ENCODE measurements at regions not wholly inside any gene's neighbourhood (a gene's known extent, or its start where the extent isn't known, plus 50 kb on each side); places are given as distances from the start of the nearest gene placed in this dataset.

DNA sequence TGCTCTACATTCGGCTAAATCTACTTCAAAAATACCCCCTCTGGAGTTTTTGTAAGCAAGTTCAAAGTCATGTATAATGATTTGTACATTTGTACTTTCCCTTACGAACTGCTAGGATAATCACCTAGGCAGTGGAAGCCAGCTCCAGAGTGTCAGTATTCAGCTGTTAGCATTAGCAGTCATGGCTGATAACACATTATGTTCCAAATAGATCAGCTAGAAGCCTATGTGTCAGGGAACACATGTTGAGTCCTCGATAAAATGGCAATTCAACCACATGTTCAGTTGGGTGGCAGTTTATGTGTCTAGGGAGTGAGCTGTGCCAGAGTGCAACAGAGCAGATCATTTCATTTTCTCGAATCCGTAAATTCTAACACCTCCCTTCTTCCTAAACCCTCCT, 65.8 kb upstream of the KRTAP11-1 start:
- no TSS peak for BruUV-seq (replicated peaks)
- Histone ChIP-seq H3K27me3 (ENCODE audit: control insufficient read depth, insufficient read depth, low read length) (no peaks in the 10 kb centered on the region), H3K27ac (ENCODE audit: low read length) (no peak overlapping the region), H3K9me3 (ENCODE audit: control insufficient read depth, insufficient read depth, low read depth, low read length) (no peaks in the 10 kb centered on the region), H3K4me3 (ENCODE audit: low read depth in 2 of 2, low read length in 2 of 2) (no peak overlapping the region), H3K36me3 (ENCODE audit: control insufficient read depth, insufficient read depth, low read length) (no peaks in the 10 kb centered on the region), H3K4me1 (ENCODE audit: control insufficient read depth, insufficient read depth, low read length) (no peaks in the 10 kb centered on the region)
- ChIA-PET POLR2A (no interaction called here), CTCF (no interaction called here)
- ATAC-seq (no peak), DNase-seq (ENCODE audit: low read depth, low spot score) (no peak)
- in situ Hi-C loops (cut with HindIII; ENCODE audit: low pct_unique_long_range_greater_than_20kb, low sequenced_read_pairs) (no loop called here), intact Hi-C loops (cut with micrococcal nuclease; ENCODE audit: unreplicated experiment) (no loop called here)
- TF ChIP-seq, protein P1, sequence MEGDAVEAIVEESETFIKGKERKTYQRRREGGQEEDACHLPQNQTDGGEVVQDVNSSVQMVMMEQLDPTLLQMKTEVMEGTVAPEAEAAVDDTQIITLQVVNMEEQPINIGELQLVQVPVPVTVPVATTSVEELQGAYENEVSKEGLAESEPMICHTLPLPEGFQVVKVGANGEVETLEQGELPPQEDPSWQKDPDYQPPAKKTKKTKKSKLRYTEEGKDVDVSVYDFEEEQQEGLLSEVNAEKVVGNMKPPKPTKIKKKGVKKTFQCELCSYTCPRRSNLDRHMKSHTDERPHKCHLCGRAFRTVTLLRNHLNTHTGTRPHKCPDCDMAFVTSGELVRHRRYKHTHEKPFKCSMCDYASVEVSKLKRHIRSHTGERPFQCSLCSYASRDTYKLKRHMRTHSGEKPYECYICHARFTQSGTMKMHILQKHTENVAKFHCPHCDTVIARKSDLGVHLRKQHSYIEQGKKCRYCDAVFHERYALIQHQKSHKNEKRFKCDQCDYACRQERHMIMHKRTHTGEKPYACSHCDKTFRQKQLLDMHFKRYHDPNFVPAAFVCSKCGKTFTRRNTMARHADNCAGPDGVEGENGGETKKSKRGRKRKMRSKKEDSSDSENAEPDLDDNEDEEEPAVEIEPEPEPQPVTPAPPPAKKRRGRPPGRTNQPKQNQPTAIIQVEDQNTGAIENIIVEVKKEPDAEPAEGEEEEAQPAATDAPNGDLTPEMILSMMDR (IDR thresholded peaks at IDR 0.05) = no peak
- TF ChIP-seq, protein P2, sequence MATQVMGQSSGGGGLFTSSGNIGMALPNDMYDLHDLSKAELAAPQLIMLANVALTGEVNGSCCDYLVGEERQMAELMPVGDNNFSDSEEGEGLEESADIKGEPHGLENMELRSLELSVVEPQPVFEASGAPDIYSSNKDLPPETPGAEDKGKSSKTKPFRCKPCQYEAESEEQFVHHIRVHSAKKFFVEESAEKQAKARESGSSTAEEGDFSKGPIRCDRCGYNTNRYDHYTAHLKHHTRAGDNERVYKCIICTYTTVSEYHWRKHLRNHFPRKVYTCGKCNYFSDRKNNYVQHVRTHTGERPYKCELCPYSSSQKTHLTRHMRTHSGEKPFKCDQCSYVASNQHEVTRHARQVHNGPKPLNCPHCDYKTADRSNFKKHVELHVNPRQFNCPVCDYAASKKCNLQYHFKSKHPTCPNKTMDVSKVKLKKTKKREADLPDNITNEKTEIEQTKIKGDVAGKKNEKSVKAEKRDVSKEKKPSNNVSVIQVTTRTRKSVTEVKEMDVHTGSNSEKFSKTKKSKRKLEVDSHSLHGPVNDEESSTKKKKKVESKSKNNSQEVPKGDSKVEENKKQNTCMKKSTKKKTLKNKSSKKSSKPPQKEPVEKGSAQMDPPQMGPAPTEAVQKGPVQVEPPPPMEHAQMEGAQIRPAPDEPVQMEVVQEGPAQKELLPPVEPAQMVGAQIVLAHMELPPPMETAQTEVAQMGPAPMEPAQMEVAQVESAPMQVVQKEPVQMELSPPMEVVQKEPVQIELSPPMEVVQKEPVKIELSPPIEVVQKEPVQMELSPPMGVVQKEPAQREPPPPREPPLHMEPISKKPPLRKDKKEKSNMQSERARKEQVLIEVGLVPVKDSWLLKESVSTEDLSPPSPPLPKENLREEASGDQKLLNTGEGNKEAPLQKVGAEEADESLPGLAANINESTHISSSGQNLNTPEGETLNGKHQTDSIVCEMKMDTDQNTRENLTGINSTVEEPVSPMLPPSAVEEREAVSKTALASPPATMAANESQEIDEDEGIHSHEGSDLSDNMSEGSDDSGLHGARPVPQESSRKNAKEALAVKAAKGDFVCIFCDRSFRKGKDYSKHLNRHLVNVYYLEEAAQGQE (IDR thresholded peaks at IDR 0.05; ENCODE audit: insufficient read depth in 1 of 2, low read depth in 2 of 2, low read length in 1 of 2) = no peak
- TF ChIP-seq SIN3A (IDR thresholded peaks at IDR 0.05; ENCODE audit: borderline replicate concordance, insufficient read depth, low read depth, low read length) = no peak
- no peak for TF ChIP-seq POLR2AphosphoS5 (IDR thresholded peaks at IDR 0.05; ENCODE audit: low read depth, low read length)
- TF ChIP-seq TCF7L2 (IDR thresholded peaks at IDR 0.05; ENCODE audit: low read depth, low read length) = no peak

- in situ Hi-C loops (cut with HindIII; ENCODE audit: low pct_unique_long_range_greater_than_20kb, low sequenced_read_pairs) (no loop called here), intact Hi-C loops (cut with micrococcal nuclease; ENCODE audit: unreplicated experiment) (no loop called here)
- Histone ChIP-seq H3K27me3 (ENCODE audit: control insufficient read depth, insufficient read depth, low read length) (no peaks in the 10 kb centered on the region), H3K9me3 (ENCODE audit: control insufficient read depth, insufficient read depth, low read depth, low read length) (no peaks in the 10 kb centered on the region), H3K4me1 (ENCODE audit: control insufficient read depth, insufficient read depth, low read length) (no peaks in the 10 kb centered on the region), H3K36me3 (ENCODE audit: control insufficient read depth, insufficient read depth, low read length) (no peaks in the 10 kb centered on the region), H3K4me3 (ENCODE audit: low read depth in 2 of 2, low read length in 2 of 2) (no peak overlapping the region), H3K27ac (ENCODE audit: low read length) (no peak overlapping the region)
- CTCF ChIA-PET = no interaction called here
- no peak for DNase-seq (ENCODE audit: low read depth, low spot score)
- no peak for ATAC-seq
- no TSS peak for BruUV-seq (replicated peaks)
- POLR2A ChIA-PET = no interaction called here
- TF ChIP-seq, protein P1 (IDR thresholded peaks at IDR 0.05) = no peak
- TF ChIP-seq SIN3A (IDR thresholded peaks at IDR 0.05; ENCODE audit: borderline replicate concordance, insufficient read depth, low read depth, low read length) = no peak
- no peak for TF ChIP-seq TCF7L2 (IDR thresholded peaks at IDR 0.05; ENCODE audit: low read depth, low read length)
- TF ChIP-seq, protein P2 (IDR thresholded peaks at IDR 0.05; ENCODE audit: insufficient read depth in 1 of 2, low read depth in 2 of 2, low read length in 1 of 2) = no peak
- no peak for TF ChIP-seq POLR2AphosphoS5 (IDR thresholded peaks at IDR 0.05; ENCODE audit: low read depth, low read length)
Measured at GRCh38 chr21:30943920-30944319, 62.5 kb upstream of the KRTAP11-1 start.

Data from Panc1 (cell line).